ENCODE measurements at regions not wholly inside any gene's neighbourhood (a gene's known extent, or its start where the extent isn't known, plus 50 kb on each side); places are given as distances from the start of the nearest gene placed in this dataset.

DNA sequence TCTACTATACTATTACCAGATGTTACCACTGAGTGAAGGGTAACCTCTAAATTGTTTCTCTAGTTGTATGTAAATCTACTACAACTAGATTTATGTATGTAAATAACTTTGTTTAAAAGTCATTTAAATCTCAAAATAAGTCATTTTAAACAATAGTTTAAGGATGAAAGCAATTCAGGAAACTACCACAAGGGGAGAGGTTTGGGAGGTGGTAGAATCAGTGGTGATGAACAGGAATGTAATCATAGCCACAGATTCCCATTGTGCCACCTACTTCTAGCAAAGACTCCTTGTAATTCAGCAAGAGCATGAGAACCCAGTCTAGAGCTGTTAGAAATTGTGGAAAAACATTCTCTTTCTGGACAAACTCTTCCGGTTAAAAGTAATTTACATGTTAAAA lies 234.6 kb downstream of the SLC7A11 start:
- H3K4me1 ChIP-seq, result no peaks in the 10 kb centered on the region
- no peak for TF ChIP-seq POLR2A (IDR thresholded peaks at IDR 0.05)
- TF ChIP-seq, protein P1, sequence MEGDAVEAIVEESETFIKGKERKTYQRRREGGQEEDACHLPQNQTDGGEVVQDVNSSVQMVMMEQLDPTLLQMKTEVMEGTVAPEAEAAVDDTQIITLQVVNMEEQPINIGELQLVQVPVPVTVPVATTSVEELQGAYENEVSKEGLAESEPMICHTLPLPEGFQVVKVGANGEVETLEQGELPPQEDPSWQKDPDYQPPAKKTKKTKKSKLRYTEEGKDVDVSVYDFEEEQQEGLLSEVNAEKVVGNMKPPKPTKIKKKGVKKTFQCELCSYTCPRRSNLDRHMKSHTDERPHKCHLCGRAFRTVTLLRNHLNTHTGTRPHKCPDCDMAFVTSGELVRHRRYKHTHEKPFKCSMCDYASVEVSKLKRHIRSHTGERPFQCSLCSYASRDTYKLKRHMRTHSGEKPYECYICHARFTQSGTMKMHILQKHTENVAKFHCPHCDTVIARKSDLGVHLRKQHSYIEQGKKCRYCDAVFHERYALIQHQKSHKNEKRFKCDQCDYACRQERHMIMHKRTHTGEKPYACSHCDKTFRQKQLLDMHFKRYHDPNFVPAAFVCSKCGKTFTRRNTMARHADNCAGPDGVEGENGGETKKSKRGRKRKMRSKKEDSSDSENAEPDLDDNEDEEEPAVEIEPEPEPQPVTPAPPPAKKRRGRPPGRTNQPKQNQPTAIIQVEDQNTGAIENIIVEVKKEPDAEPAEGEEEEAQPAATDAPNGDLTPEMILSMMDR (IDR thresholded peaks at IDR 0.05), result no peak
- H3K27me3 ChIP-seq, result no peaks in the 10 kb centered on the region
- WGBS, 2 donors, result 90 to 100% methylated on average over 1 of the region's 1 CpG
- no peaks in the 10 kb centered on the region for H3K9me3 ChIP-seq
- H3K4me3 ChIP-seq, result no peak overlapping the region
- H3K27ac ChIP-seq, result no peak overlapping the region
- ATAC-seq (no peak), DNase-seq (no peak)
- H3K36me3 ChIP-seq (replicated peaks in 1 of 2; ENCODE audit: insufficient read depth in 1 of 2, low read depth in 2 of 2), result no peaks in the 10 kb centered on the region
- intact Hi-C loops (cut with DNase I), result no loop called here

DNA sequence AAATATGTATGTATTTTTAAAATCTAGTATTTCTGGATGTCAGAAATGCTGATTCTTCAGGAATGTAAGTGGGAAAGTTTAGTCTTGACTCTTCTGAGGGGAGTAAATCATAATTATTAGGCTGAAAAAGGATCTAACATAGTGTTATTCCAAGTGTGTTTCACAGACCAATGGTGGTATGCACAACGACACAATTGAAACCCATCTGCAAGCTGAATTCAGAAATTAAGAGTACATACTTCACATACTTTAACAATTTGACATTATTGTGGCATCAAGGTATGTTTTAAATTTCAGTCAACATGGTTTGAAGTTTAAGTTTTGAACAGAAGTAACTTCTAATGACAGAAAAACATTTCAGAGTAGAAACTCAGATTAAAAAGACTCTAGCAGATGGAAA lies 236.7 kb downstream of the SLC7A11 start:
- ATAC-seq, result no peak
- no peak overlapping the region for H3K4me3 ChIP-seq
- H3K27me3 ChIP-seq, result no peaks in the 10 kb centered on the region
- WGBS, 2 donors, result 63 to 72% methylated on average over 1 of the region's 1 CpG
- H3K9me3 ChIP-seq, result no peaks in the 10 kb centered on the region
- intact Hi-C loops (cut with DNase I), result no loop called here
- no peaks in the 10 kb centered on the region for H3K36me3 ChIP-seq (replicated peaks in 1 of 2; ENCODE audit: insufficient read depth in 1 of 2, low read depth in 2 of 2)
- H3K4me1 ChIP-seq, result no peaks in the 10 kb centered on the region
- TF ChIP-seq POLR2A (IDR thresholded peaks at IDR 0.05), result no peak
- TF ChIP-seq, protein P1 (IDR thresholded peaks at IDR 0.05), result no peak
- DNase-seq, result no peak
- H3K27ac ChIP-seq, result no peak overlapping the region

DNA sequence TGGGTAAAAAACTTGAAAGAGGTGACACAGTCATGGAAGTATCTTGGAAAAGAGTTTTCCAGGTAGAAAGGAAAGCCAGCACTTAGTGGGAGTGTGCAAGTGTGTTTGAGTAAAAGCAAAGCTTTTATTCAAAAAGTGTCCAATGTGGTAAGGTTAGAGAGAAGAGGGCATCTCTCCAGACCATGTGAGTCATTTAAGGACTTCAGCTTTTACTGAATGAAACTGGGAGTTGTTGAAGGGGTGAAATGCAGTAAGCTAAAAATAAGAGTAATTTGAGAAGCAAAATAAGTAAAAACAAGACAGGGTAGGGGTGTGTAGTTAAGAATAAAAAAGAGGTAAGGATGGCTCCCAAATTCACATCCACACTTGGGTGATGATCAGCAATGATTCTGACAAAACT lies 238.9 kb downstream of the SLC7A11 start:
- Histone ChIP-seq H3K27me3 (no peaks in the 10 kb centered on the region), H3K4me3 (no peak overlapping the region), H3K9me3 (no peaks in the 10 kb centered on the region), H3K36me3 (replicated peaks in 1 of 2; ENCODE audit: insufficient read depth in 1 of 2, low read depth in 2 of 2) (no peaks in the 10 kb centered on the region), H3K4me1 (no peaks in the 10 kb centered on the region), H3K27ac (no peak overlapping the region)
- intact Hi-C loops (cut with DNase I), result no loop called here
- DNase-seq (no peak), ATAC-seq (no peak)
- no peak for TF ChIP-seq POLR2A (IDR thresholded peaks at IDR 0.05)
- TF ChIP-seq, protein P1 (IDR thresholded peaks at IDR 0.05), result no peak

DNA sequence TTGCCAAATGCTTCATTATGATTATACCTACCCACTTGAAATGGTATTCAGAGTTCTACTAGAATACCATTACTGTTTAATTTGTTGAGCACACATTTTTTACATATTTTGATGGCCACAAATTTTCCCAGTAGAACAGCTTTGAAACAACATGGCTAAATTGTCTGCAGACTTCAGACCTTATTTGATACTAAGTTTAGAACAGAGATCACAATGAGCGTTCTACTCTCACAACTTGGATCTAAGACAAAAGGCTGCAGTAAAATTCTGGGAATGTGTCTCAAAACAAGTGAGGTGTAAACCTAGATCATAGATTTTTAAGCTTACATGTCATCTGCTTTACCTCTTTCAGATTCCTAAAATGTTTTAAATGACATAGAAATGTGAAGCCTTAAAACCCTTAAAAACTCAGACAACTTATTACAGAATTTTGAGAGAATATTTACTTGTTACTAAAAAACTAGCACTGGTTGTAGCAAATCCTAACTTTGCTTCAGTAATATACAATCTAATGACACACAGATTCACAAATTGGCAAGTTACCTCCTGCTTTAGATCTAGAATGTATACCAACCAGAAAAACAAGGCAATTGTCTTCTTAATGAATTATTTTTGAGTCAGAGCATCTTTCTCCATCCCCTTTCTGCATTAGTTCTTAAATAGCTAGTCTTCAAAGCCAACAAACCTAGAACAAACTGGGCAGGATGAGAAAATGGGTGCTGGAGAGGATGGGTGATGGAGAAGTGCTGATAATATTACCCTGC lies 243.3 kb downstream of the SLC7A11 start:
- ATAC-seq (no peak), DNase-seq (no peak)
- no peaks in the 10 kb centered on the region for H3K9me3 ChIP-seq
- 52 to 58% methylated on average over 1 of the region's 1 CpG for WGBS, 2 donors
- no peak overlapping the region for H3K4me3 ChIP-seq
- no peaks in the 10 kb centered on the region for H3K27me3 ChIP-seq
- no peak overlapping the region for H3K27ac ChIP-seq
- H3K4me1 ChIP-seq, result no peaks in the 10 kb centered on the region
- no peaks in the 10 kb centered on the region for H3K36me3 ChIP-seq (replicated peaks in 1 of 2; ENCODE audit: insufficient read depth in 1 of 2, low read depth in 2 of 2)
- TF ChIP-seq, protein P1 (IDR thresholded peaks at IDR 0.05), result no peak
- TF ChIP-seq POLR2A (IDR thresholded peaks at IDR 0.05), result no peak
- intact Hi-C loops (cut with DNase I), result no loop called here

DNA sequence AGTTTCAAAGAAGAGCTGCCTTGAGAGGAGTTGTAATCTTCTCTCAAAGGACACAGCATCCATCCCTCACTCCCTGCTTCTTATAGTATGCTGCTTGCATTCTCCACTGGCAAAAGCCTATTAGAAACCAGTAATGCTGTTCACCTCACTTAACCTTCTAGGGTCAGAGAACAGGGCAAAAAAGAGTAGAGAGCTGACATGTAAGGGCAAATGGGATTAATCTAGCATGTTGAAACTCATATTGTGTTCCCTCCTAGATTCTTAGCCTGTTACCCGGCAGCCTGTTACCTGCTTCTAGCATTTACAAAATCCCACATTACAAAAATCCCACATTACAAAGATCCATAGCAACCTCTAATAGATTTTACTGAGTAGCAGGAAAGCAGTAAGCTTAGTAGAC lies 244.7 kb downstream of the SLC7A11 start:
- 36 to 86% methylated on average over 1 of the region's 1 CpG for WGBS, 2 donors
- intact Hi-C loops (cut with DNase I), result no loop called here
- TF ChIP-seq, protein P1 (IDR thresholded peaks at IDR 0.05), result no peak
- TF ChIP-seq POLR2A (IDR thresholded peaks at IDR 0.05), result no peak
- Histone ChIP-seq H3K4me3 (no peak overlapping the region), H3K9me3 (no peaks in the 10 kb centered on the region), H3K36me3 (replicated peaks in 1 of 2; ENCODE audit: insufficient read depth in 1 of 2, low read depth in 2 of 2) (no peaks in the 10 kb centered on the region), H3K27me3 (no peaks in the 10 kb centered on the region), H3K4me1 (no peaks in the 10 kb centered on the region), H3K27ac (no peak overlapping the region)
- no peak for DNase-seq
- ATAC-seq, result no peak

All from body of pancreas (tissue), 4 donors.